ENCODE measurements at regions not wholly inside any gene's neighbourhood (a gene's known extent, or its start where the extent isn't known, plus 50 kb on each side); places are given as distances from the start of the nearest gene placed in this dataset.

- no peaks in the 10 kb centered on the region for H3K9me2 ChIP-seq (replicated peaks; ENCODE audit: insufficient read depth, low read length)
- no peaks in the 10 kb centered on the region for H3K27me3 ChIP-seq (ENCODE audit: low read length)
- no peaks in the 10 kb centered on the region for H3K36me3 ChIP-seq (ENCODE audit: low read length)
- H3K79me2 ChIP-seq (ENCODE audit: insufficient read depth, low read length) = no peaks in the 10 kb centered on the region
- H3K27ac ChIP-seq (ENCODE audit: low read depth, low read length) = no peak overlapping the region
- H3K4me2 ChIP-seq (ENCODE audit: low read depth, low read length, poor library complexity, severe bottlenecking) = no peak overlapping the region
- H2AFZ ChIP-seq (ENCODE audit: low read depth, low read length, severe bottlenecking) = no peak overlapping the region
- H3K9me3 ChIP-seq (ENCODE audit: insufficient read depth, low read length) = no peaks in the 10 kb centered on the region
- H3F3A ChIP-seq (ENCODE audit: insufficient read depth) = no peaks in the 10 kb centered on the region
- H3K4me3 ChIP-seq (ENCODE audit: insufficient read depth, low read length, poor library complexity, severe bottlenecking) = no peak overlapping the region
- H3K9ac ChIP-seq (ENCODE audit: low read length) = no peak overlapping the region
- TF ChIP-seq EZH2phosphoT487 (conservative IDR thresholded peaks at IDR 0.05; ENCODE audit: low read length) = no peak
- TF ChIP-seq, protein P1, sequence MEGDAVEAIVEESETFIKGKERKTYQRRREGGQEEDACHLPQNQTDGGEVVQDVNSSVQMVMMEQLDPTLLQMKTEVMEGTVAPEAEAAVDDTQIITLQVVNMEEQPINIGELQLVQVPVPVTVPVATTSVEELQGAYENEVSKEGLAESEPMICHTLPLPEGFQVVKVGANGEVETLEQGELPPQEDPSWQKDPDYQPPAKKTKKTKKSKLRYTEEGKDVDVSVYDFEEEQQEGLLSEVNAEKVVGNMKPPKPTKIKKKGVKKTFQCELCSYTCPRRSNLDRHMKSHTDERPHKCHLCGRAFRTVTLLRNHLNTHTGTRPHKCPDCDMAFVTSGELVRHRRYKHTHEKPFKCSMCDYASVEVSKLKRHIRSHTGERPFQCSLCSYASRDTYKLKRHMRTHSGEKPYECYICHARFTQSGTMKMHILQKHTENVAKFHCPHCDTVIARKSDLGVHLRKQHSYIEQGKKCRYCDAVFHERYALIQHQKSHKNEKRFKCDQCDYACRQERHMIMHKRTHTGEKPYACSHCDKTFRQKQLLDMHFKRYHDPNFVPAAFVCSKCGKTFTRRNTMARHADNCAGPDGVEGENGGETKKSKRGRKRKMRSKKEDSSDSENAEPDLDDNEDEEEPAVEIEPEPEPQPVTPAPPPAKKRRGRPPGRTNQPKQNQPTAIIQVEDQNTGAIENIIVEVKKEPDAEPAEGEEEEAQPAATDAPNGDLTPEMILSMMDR (IDR thresholded peaks at IDR 0.05; ENCODE audit: insufficient read depth, low read length, poor library complexity, severe bottlenecking) = no peak
- H4K20me1 ChIP-seq (ENCODE audit: low read depth, low read length) = no peaks in the 10 kb centered on the region
These were observed 87.6 kb downstream of the CARTPT start for GRCh38 chr5:71806711-71807110.

- Histone ChIP-seq H3K27me3 (ENCODE audit: low read length) (no peaks in the 10 kb centered on the region), H3K36me3 (ENCODE audit: low read length) (no peaks in the 10 kb centered on the region), H3K79me2 (ENCODE audit: insufficient read depth, low read length) (no peaks in the 10 kb centered on the region), H2AFZ (ENCODE audit: low read depth, low read length, severe bottlenecking) (no peak overlapping the region), H3K9ac (ENCODE audit: low read length) (no peak overlapping the region), H3K4me3 (ENCODE audit: insufficient read depth, low read length, poor library complexity, severe bottlenecking) (no peak overlapping the region), H3K4me2 (ENCODE audit: low read depth, low read length, poor library complexity, severe bottlenecking) (no peak overlapping the region), H3F3A (ENCODE audit: insufficient read depth) (no peaks in the 10 kb centered on the region), H3K27ac (ENCODE audit: low read depth, low read length) (no peak overlapping the region), H3K9me3 (ENCODE audit: insufficient read depth, low read length) (no peaks in the 10 kb centered on the region), H3K9me2 (replicated peaks; ENCODE audit: insufficient read depth, low read length) (no peaks in the 10 kb centered on the region), H4K20me1 (ENCODE audit: low read depth, low read length) (no peaks in the 10 kb centered on the region)
- TF ChIP-seq, protein P1 (IDR thresholded peaks at IDR 0.05; ENCODE audit: insufficient read depth, low read length, poor library complexity, severe bottlenecking) = no peak
- TF ChIP-seq EZH2phosphoT487 (conservative IDR thresholded peaks at IDR 0.05; ENCODE audit: low read length) = no peak
These were observed 88.8 kb downstream of the CARTPT start for GRCh38 chr5:71807909-71808308.

DNA sequence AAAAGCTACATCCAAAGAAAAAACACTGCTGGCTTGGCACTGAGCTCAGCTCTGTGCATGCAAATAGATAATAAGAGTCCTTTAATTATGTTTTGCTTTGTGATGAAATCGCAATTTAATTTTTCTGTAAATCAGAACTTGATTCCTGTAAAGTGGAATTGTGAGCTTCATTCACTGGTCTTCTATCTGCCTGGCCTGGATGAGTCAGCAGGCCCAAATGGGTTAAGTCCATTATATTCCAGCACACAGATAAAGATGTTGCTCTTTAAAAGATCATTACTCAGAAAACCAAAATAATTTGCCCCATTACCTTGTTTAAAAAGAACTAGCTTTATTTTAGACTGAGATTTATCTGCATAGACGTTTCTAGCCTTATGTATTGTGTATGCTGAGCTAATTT lies 90.4 kb downstream of the CARTPT start:
- Histone ChIP-seq H3K9me2 (replicated peaks; ENCODE audit: insufficient read depth, low read length) (no peaks in the 10 kb centered on the region), H3K9ac (ENCODE audit: low read length) (no peak overlapping the region), H3F3A (ENCODE audit: insufficient read depth) (no peaks in the 10 kb centered on the region), H3K27me3 (ENCODE audit: low read length) (no peaks in the 10 kb centered on the region), H3K79me2 (ENCODE audit: insufficient read depth, low read length) (no peaks in the 10 kb centered on the region), H3K4me2 (ENCODE audit: low read depth, low read length, poor library complexity, severe bottlenecking) (no peak overlapping the region), H3K9me3 (ENCODE audit: insufficient read depth, low read length) (no peaks in the 10 kb centered on the region), H3K36me3 (ENCODE audit: low read length) (no peaks in the 10 kb centered on the region), H4K20me1 (ENCODE audit: low read depth, low read length) (no peaks in the 10 kb centered on the region), H3K27ac (ENCODE audit: low read depth, low read length) (no peak overlapping the region), H3K4me3 (ENCODE audit: insufficient read depth, low read length, poor library complexity, severe bottlenecking) (no peak overlapping the region), H2AFZ (ENCODE audit: low read depth, low read length, severe bottlenecking) (no peak overlapping the region)
- TF ChIP-seq EZH2phosphoT487 (conservative IDR thresholded peaks at IDR 0.05; ENCODE audit: low read length) = no peak
- TF ChIP-seq, protein P1 (IDR thresholded peaks at IDR 0.05; ENCODE audit: insufficient read depth, low read length, poor library complexity, severe bottlenecking) = no peak

Measured in SU-DHL-6 (cell line).